ENCODE measurements at regions not wholly inside any gene's neighbourhood (a gene's known extent, or its start where the extent isn't known, plus 50 kb on each side); places are given as distances from the start of the nearest gene placed in this dataset.

GRCh38 chr19:30690935-30691818, 319.0 kb downstream of the ZNF536 start:
- no CpG with 5 or more reads among the region's 22 CpGs for WGBS (ENCODE audit: extremely low coverage, insufficient read length, low lambda C conversion rate)
- Histone ChIP-seq H3T11ph (ENCODE audit: low read length) (no peak overlapping the region), H3K18ac (ENCODE audit: insufficient read length, low read depth, low read length) (no peak overlapping the region), H4K91ac (ENCODE audit: insufficient read length, low read depth, low read length) (no peak overlapping the region), H2BK5ac (ENCODE audit: insufficient read length, low read length) (no peak overlapping the region), H2AK5ac (ENCODE audit: insufficient read length, low read length) (no peak overlapping the region), H3K4me1 (ENCODE audit: insufficient read depth, low read length) (peaks cover 3% of the 10 kb centered on the region; the same call in 1 of the 2 replicates), H3K9me3 (ENCODE audit: control insufficient read depth, low read depth, low read length) (no peaks in the 10 kb centered on the region), H2BK120ac (ENCODE audit: low read depth, low read length, poor library complexity, severe bottlenecking) (no peak overlapping the region), H2BK20ac (ENCODE audit: low read depth, low read length, poor library complexity, severe bottlenecking) (no peak overlapping the region), H2BK15ac (ENCODE audit: low read depth, low read length) (no peak overlapping the region), H3K4ac (ENCODE audit: low read depth, low read length) (no peak overlapping the region), H4K20me1 (ENCODE audit: control insufficient read depth, insufficient read depth, insufficient read length) (no peaks in the 10 kb centered on the region), H3K79me1 (ENCODE audit: insufficient read depth, low read depth, low read length, poor library complexity, severe bottlenecking) (no peaks in the 10 kb centered on the region), H3K14ac (ENCODE audit: insufficient read depth, low read length) (peak overlapping the region; percentile 42; the same call in 1 of the 2 replicates), H4K8ac (replicated peaks; ENCODE audit: insufficient read length, low read depth, low read length) (no peak overlapping the region), H3K9ac (ENCODE audit: extremely low read depth, insufficient read length, low read length) (no peak overlapping the region), H3K79me2 (ENCODE audit: insufficient read depth, low read length) (no peaks in the 10 kb centered on the region), H3K4me2 (ENCODE audit: insufficient read depth, insufficient read length, low read length) (no peak overlapping the region), H3K23ac (ENCODE audit: insufficient read length, low read depth, low read length) (no peak overlapping the region), H2AFZ (ENCODE audit: low read length) (peak overlapping the region; percentile 7), H3K27me3 (ENCODE audit: insufficient read depth, low read length) (no peaks in the 10 kb centered on the region), H3K27ac (ENCODE audit: insufficient read length, low read depth, low read length) (no peak overlapping the region), H4K5ac (ENCODE audit: insufficient read length, low read depth, low read length) (no peak overlapping the region), H3K23me2 (ENCODE audit: insufficient read length, low read depth, low read length, poor library complexity, severe bottlenecking) (no peaks in the 10 kb centered on the region), H2BK12ac (ENCODE audit: insufficient read length, low read depth, low read length) (no peak overlapping the region), H3K56ac (ENCODE audit: insufficient read length, low read depth, low read length) (no peak overlapping the region)
- DNase-seq = peak; percentile 39
- Mint-ChIP-seq H3K27ac (peak overlapping the region; percentile 17 to 77 (median 36); a peak in 5 of 7 replicates), H3K4me3 (peak overlapping the region; percentile 5 to 38; a peak in 2 of 5 replicates), H3K9me3 (peaks cover 0 to 4% of the 10 kb centered on the region in 2 experiments; a peak in 1 of 5 replicates), H3K4me1 (peaks cover 49 to 55% of the 10 kb centered on the region in 2 experiments), H3K36me3 (ENCODE audit: insufficient read depth in 1 of 3, low read depth in 3 of 3) (no peaks in the 10 kb centered on the region), H3K27me3 (ENCODE audit: low read depth) (no peaks in the 10 kb centered on the region)
- TF ChIP-seq CTCF (conservative IDR thresholded peaks at IDR 0.05) = no peak

Data from H9 (cell line).